Osteoblast (primary cell): ENCODE measurements at regions not wholly inside any gene's neighbourhood (a gene's known extent, or its start where the extent isn't known, plus 50 kb on each side); places are given as distances from the start of the nearest gene placed in this dataset.
A peak's percentile ranks its signal among the peaks of the same experiment; 100 is the strongest.
"Not testable (repeated sequence)": the region's sequence is repeated elsewhere in the genome, so short reads cannot be mapped to it uniquely, and the experiment has no call there.

Source experiments
- DNase-seq: peaks from one replicate; pipeline ENCODE4 v3.0.0; 2011; ENCODE audit warnings: low spot score, mixed read lengths; ENCODE audit not compliant: insufficient read length; ENCODE audit errors: missing footprints
- H2AFZ ChIP-seq: 2 replicates; pipeline ENCODE4 v1.6.0; 2011; ENCODE audit warnings: mild to moderate bottlenecking, low read length
- H3K27ac ChIP-seq: 2 replicates; pipeline ENCODE4 v1.5.1; 2011; ENCODE audit warnings: mild to moderate bottlenecking, low read depth, low read length, moderate library complexity
- H3K27me3 ChIP-seq: 2 replicates; pipeline ENCODE4 v1.6.0; 2012; ENCODE audit warnings: mild to moderate bottlenecking, control low read depth, inconsistent platforms, low read length, moderate library complexity; ENCODE audit not compliant: insufficient read depth
- H3K36me3 ChIP-seq: 2 replicates; pipeline ENCODE4 v1.5.1; 2011; ENCODE audit warnings: mild to moderate bottlenecking, low read length, control low read depth, moderate library complexity; ENCODE audit not compliant: insufficient read depth
- H3K4me1 ChIP-seq: 2 replicates; pipeline ENCODE4 v1.5.1; 2011; ENCODE audit warnings: mild to moderate bottlenecking, low read length, control low read depth, moderate library complexity; ENCODE audit not compliant: insufficient read depth
- H3K4me2 ChIP-seq: 2 replicates; pipeline ENCODE4 v1.6.0; 2011; ENCODE audit warnings: mild to moderate bottlenecking, low read length; ENCODE audit not compliant: insufficient read depth
- H3K4me3 ChIP-seq: fragments of 200-600 bp; sonication (generic); 3 replicates; pipeline ENCODE4 v1.5.1; 2012; ENCODE audit warnings: mild to moderate bottlenecking, low read length, inconsistent platforms; ENCODE audit not compliant: insufficient read depth
- H3K79me2 ChIP-seq: 2 replicates; pipeline ENCODE4 v1.6.0; 2012; ENCODE audit warnings: mild to moderate bottlenecking, low read length, control low read depth, inconsistent platforms; ENCODE audit not compliant: insufficient read depth
- H3K9me3 ChIP-seq: 2 replicates; pipeline ENCODE4 v1.5.1; 2011; ENCODE audit warnings: low read depth, low read length, control low read depth
- H4K20me1 ChIP-seq: 2 replicates; pipeline ENCODE4 v1.6.0; 2012; ENCODE audit warnings: mild to moderate bottlenecking, low read length, control low read depth; ENCODE audit not compliant: insufficient read depth
- CTCF ChIP-seq: IDR thresholded peaks from 2 replicates; pipeline ENCODE4 v1.5.1; 2011; ENCODE audit warnings: mild to moderate bottlenecking, low read depth, low read length, moderate library complexity; ENCODE audit errors: extremely low read depth

DNA sequence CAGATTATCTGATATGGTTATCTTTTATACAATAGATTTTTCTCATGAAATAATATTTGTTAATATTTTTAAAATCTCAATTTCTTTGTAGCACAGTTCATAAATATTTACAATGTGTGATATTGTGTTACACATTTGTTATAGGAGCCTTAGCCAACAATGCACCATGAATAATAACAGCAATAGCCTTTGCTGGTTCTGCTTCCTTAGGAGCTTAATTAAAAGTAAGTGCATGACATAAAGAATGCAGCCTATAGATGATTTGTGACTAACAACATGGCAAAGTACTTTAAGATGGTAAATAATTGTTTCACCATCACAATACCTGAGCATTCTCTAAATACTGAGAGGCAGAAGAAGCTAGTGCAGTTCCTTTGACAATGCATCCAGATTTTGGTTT, 156.3 kb upstream of the RASSF8 start:
- no peaks in the 10 kb centered on the region for H3K27me3 ChIP-seq
- H3K4me3 ChIP-seq = no peak overlapping the region
- H3K4me1 ChIP-seq = no peaks in the 10 kb centered on the region
- H3K36me3 ChIP-seq = no peaks in the 10 kb centered on the region
- no peak overlapping the region for H3K4me2 ChIP-seq
- no peak for DNase-seq
- H3K27ac ChIP-seq = no peak overlapping the region
- H3K9me3 ChIP-seq = no peaks in the 10 kb centered on the region
- H3K79me2 ChIP-seq = no peaks in the 10 kb centered on the region
- TF ChIP-seq CTCF = no peak
- H4K20me1 ChIP-seq = no peaks in the 10 kb centered on the region
- H2AFZ ChIP-seq = no peak overlapping the region

GRCh38 chr12:25803029-25803664, 155.3 kb upstream of the RASSF8 start:
- not testable (repeated sequence) for H3K27ac ChIP-seq, H3K79me2 ChIP-seq, H3K27me3 ChIP-seq, H3K4me3 ChIP-seq, DNase-seq, H2AFZ ChIP-seq, H4K20me1 ChIP-seq, H3K9me3 ChIP-seq, H3K36me3 ChIP-seq, H3K4me2 ChIP-seq, H3K4me1 ChIP-seq

- not testable (repeated sequence) for H3K36me3 ChIP-seq, H3K4me1 ChIP-seq, H3K4me3 ChIP-seq, H3K4me2 ChIP-seq, H3K27ac ChIP-seq, H3K9me3 ChIP-seq, H3K27me3 ChIP-seq, H4K20me1 ChIP-seq, DNase-seq, H3K79me2 ChIP-seq
- peak overlapping the region; percentile 44 for H2AFZ ChIP-seq
Measured at GRCh38 chr12:25804286-25804685, 154.2 kb upstream of the RASSF8 start.

GRCh38 chr12:25806271-25806670, 152.2 kb upstream of the RASSF8 start:
- H3K27me3 ChIP-seq = no peaks in the 10 kb centered on the region
- TF ChIP-seq CTCF = no peak

GRCh38 chr12:25808604-25809003, 149.9 kb upstream of the RASSF8 start:
- Histone ChIP-seq H3K4me2 (no peak overlapping the region), H4K20me1 (no peaks in the 10 kb centered on the region), H3K27me3 (no peaks in the 10 kb centered on the region), H3K27ac (no peak overlapping the region), H3K9me3 (no peaks in the 10 kb centered on the region), H3K79me2 (no peaks in the 10 kb centered on the region), H3K36me3 (no peaks in the 10 kb centered on the region), H3K4me1 (peaks cover 9% of the 10 kb centered on the region), H2AFZ (no peak overlapping the region), H3K4me3 (no peak overlapping the region)
- TF ChIP-seq CTCF = no peak
- no peak for DNase-seq

More at GRCh38 chr12:25806271-25806670, 152.2 kb upstream of the RASSF8 start:
- Histone ChIP-seq H2AFZ (peak overlapping the region; percentile 44), H3K4me2 (no peak overlapping the region), H3K4me1 (no peaks in the 10 kb centered on the region), H3K79me2 (no peaks in the 10 kb centered on the region), H3K9me3 (no peaks in the 10 kb centered on the region), H4K20me1 (no peaks in the 10 kb centered on the region), H3K4me3 (no peak overlapping the region), H3K36me3 (no peaks in the 10 kb centered on the region), H3K27ac (no peak overlapping the region)
- DNase-seq = no peak
